Tibial nerve (tissue), 4 donors: ENCODE measurements at regions not wholly inside any gene's neighbourhood (a gene's known extent, or its start where the extent isn't known, plus 50 kb on each side); places are given as distances from the start of the nearest gene placed in this dataset.

Experiments
- DNase-seq, 2 donors: peaks; one replicate each; pipeline ENCODE4 v3.0.0-alpha.2; 2019; ENCODE audit warnings: low spot score in 2 of 2
- H3K27ac ChIP-seq, 4 donors: fragments of 200-600 bp; sonication (generic) in 3 of 4; one replicate each; pipeline ENCODE4 v1.5.1; 2017 to 2019; ENCODE audit warnings: mild to moderate bottlenecking in 1 of 4
- H3K27me3 ChIP-seq, 2 donors: fragments of 200-600 bp; sonication (generic) in 1 of 2; one replicate each; pipeline versions ENCODE4 v1.5.1 to v1.6.0; 2017 to 2019
- H3K36me3 ChIP-seq, 3 donors: fragments of 200-600 bp; sonication (generic); one replicate each; pipeline ENCODE4 v1.5.1; 2018 to 2019
- H3K4me1 ChIP-seq, 4 donors: fragments of 200-600 bp; sonication (generic) in 3 of 4; one replicate each; pipeline ENCODE4 v1.5.1; 2017 to 2019
- H3K4me3 ChIP-seq, 4 donors: fragments of 200-600 bp; sonication (generic) in 3 of 4; one replicate each; pipeline ENCODE4 v1.5.1; 2017 to 2019; ENCODE audit warnings: mild to moderate bottlenecking in 1 of 4, moderate library complexity in 1 of 4
- H3K9me3 ChIP-seq, 4 donors: fragments of 200-600 bp; sonication (generic) in 3 of 4; one replicate each; pipeline ENCODE4 v1.5.1; 2017 to 2019
- CTCF ChIP-seq, 5 experiments: fragments of 200-600 bp in 3 of 5; fragments of 450-650 bp in 2 of 5; sonication (generic) in 3 of 5; IDR thresholded peaks; one replicate each; pipeline ENCODE4 v1.5.1; 2016 to 2019; ENCODE audit warnings: antibody characterized with exemption in 5 of 5, mild to moderate bottlenecking in 3 of 5, moderate library complexity in 2 of 5
- EP300 ChIP-seq, 2 donors: sonication (generic); formaldehyde crosslinking; IDR thresholded peaks; one replicate each; pipeline ENCODE4 v1.6.1; 2017; ENCODE audit warnings: antibody characterized with exemption in 2 of 2, mild to moderate bottlenecking in 1 of 2
- POLR2A ChIP-seq, 2 donors: fragments of 450-650 bp; IDR thresholded peaks; one replicate each; pipeline ENCODE4 v1.6.1; 2017; ENCODE audit warnings: antibody characterized with exemption in 2 of 2, mild to moderate bottlenecking in 2 of 2, moderate library complexity in 2 of 2
- WGBS, 2 donors: methylation state at CpG; one replicate each; pipeline ENCODE4 v1.1.5; 2018; 5-methylcytosine and 5-hydroxymethylcytosine counted together

- no peak for DNase-seq
- no peak overlapping the region for H3K27ac ChIP-seq
- no peaks in the 10 kb centered on the region for H3K4me1 ChIP-seq
- H3K27me3 ChIP-seq: no peaks in the 10 kb centered on the region
- no peaks in the 10 kb centered on the region for H3K9me3 ChIP-seq
- WGBS, 2 donors: 85 to 87% methylated on average over 3 of the region's 3 CpGs
- TF ChIP-seq CTCF (IDR thresholded peaks at IDR 0.05): no peak
- TF ChIP-seq POLR2A (IDR thresholded peaks at IDR 0.05): no peak
- no peak for TF ChIP-seq EP300 (IDR thresholded peaks at IDR 0.05)
- no peaks in the 10 kb centered on the region for H3K36me3 ChIP-seq
- H3K4me3 ChIP-seq: no peak overlapping the region
Measured at GRCh38 chr16:65905331-65905730, 461.2 kb upstream of the CDH5 start.

GRCh38 chr16:65896448-65897153 lies 469.9 kb upstream of the CDH5 start:
- TF ChIP-seq CTCF (IDR thresholded peaks at IDR 0.05) (no peak), POLR2A (IDR thresholded peaks at IDR 0.05) (no peak), EP300 (IDR thresholded peaks at IDR 0.05) (no peak)
- 64 to 68% methylated on average over 6 of the region's 6 CpGs for WGBS, 2 donors
- no peak overlapping the region for H3K27ac ChIP-seq
- no peaks in the 10 kb centered on the region for H3K36me3 ChIP-seq
- no peaks in the 10 kb centered on the region for H3K27me3 ChIP-seq
- no peaks in the 10 kb centered on the region for H3K4me1 ChIP-seq
- no peak for DNase-seq
- peaks cover 0 to 4% (median 0%) of the 10 kb centered on the region in 4 donors for H3K9me3 ChIP-seq
- no peak overlapping the region for H3K4me3 ChIP-seq

GRCh38 chr16:65895906-65896305 lies 470.6 kb upstream of the CDH5 start:
- DNase-seq: no peak

GRCh38 chr16:65895486-65895885 lies 471.0 kb upstream of the CDH5 start:
- no peak for DNase-seq
- H3K4me3 ChIP-seq: no peak overlapping the region
- peaks cover 0 to 5% (median 0%) of the 10 kb centered on the region in 4 donors for H3K9me3 ChIP-seq
- no peaks in the 10 kb centered on the region for H3K36me3 ChIP-seq
- no peaks in the 10 kb centered on the region for H3K27me3 ChIP-seq
- WGBS, 2 donors: 70 to 84% methylated on average over 3 of the region's 3 CpGs
- H3K4me1 ChIP-seq: no peaks in the 10 kb centered on the region
- no peak overlapping the region for H3K27ac ChIP-seq
- TF ChIP-seq EP300 (IDR thresholded peaks at IDR 0.05) (no peak), POLR2A (IDR thresholded peaks at IDR 0.05) (no peak), CTCF (IDR thresholded peaks at IDR 0.05) (no peak)

More at GRCh38 chr16:65895906-65896305, 470.6 kb upstream of the CDH5 start:
- no peaks in the 10 kb centered on the region for H3K27me3 ChIP-seq
- 84 to 94% methylated on average over 1 of the region's 1 CpG for WGBS, 2 donors
- no peak overlapping the region for H3K27ac ChIP-seq
- peaks cover 0 to 5% (median 0%) of the 10 kb centered on the region in 4 donors for H3K9me3 ChIP-seq
- no peaks in the 10 kb centered on the region for H3K4me1 ChIP-seq
- TF ChIP-seq POLR2A (IDR thresholded peaks at IDR 0.05) (no peak), CTCF (IDR thresholded peaks at IDR 0.05) (no peak), EP300 (IDR thresholded peaks at IDR 0.05) (no peak)
- H3K36me3 ChIP-seq: no peaks in the 10 kb centered on the region
- H3K4me3 ChIP-seq: no peak overlapping the region

DNA sequence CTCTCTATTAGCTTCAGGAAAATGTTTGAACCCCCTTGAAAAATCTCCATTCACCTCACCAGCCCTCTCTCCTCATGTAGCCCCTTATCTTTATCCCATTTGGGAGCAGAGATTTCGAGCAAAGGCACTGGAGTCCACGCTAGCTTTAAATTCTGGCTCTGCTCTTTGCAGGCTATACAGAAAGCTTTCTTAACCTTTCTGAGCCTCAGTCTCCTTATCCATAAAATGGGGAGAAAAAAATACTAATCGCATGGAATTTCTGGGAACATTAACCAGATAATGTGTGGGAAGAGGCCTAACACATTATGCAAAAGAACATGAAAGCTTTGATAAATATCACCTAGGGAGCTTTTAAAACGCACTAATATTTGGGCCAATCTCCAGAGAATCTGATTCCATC lies 476.3 kb upstream of the CDH5 start:
- 86 to 91% methylated on average over 4 of the region's 4 CpGs for WGBS, 2 donors
- no peaks in the 10 kb centered on the region for H3K36me3 ChIP-seq
- no peaks in the 10 kb centered on the region for H3K4me1 ChIP-seq
- H3K27me3 ChIP-seq: no peaks in the 10 kb centered on the region
- DNase-seq: no peak
- H3K27ac ChIP-seq: no peak overlapping the region
- TF ChIP-seq POLR2A (IDR thresholded peaks at IDR 0.05) (no peak), EP300 (IDR thresholded peaks at IDR 0.05) (no peak), CTCF (IDR thresholded peaks at IDR 0.05) (no peak)
- no peak overlapping the region for H3K4me3 ChIP-seq
- peaks cover 0 to 5% (median 0%) of the 10 kb centered on the region in 4 donors for H3K9me3 ChIP-seq
